Stimulated activated CD8-positive, alpha-beta memory T cell treated with anti-CD3 and anti-CD28 coated beads, Interleukin-15, amount 100 ng/mL, for 48 hours (primary cell): ENCODE measurements at regions not wholly inside any gene's neighbourhood (a gene's known extent, or its start where the extent isn't known, plus 50 kb on each side); places are given as distances from the start of the nearest gene placed in this dataset.
"Not testable (repeated sequence)": the region's sequence is repeated elsewhere in the genome, so short reads cannot be mapped to it uniquely, and the experiment has no call there.

Source experiments
- DNase-seq, 2 donors: peaks; one replicate each; pipeline ENCODE4 v3.0.0-alpha.2; 2020; ENCODE audit warnings: low read depth in 2 of 2

DNA sequence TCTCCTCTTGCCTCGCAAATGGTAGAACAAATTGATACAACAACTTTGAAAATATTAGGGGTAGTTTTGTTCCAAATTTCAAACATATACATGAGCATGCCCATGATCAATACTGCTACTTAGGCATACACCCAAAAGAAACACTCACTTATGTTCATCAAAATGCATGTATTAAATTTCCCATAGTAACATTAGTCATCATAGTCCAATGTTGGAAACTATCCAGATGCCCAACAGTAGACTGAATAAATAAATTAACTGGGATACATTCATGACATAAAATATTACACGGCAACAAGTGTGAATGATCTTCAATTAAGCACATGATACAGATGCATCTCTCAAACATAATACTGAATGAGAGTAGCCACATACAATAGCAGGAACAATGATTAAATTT lies 391.6 kb downstream of the CDH11 start:
- DNase-seq = no peak

DNA sequence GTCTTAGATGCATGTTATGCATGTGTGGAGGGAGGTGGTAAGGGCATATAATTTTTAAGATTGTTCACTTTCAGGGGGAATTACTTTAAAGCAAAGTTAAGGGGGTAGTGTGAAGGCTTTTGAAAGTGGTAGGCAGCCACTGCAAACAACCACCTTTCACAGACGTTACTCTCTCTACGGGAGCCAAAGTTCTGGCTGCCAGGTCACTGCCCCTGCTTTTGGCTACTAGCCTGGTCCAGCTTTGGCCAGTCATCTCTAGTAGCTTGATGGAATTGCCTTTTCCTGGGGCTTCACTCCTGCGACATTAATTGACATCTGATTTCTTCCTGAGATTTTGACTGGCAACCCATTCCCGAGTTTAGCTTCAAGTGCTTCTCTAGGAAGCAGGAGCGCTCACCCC lies 397.5 kb downstream of the CDH11 start:
- no peak for DNase-seq

DNA sequence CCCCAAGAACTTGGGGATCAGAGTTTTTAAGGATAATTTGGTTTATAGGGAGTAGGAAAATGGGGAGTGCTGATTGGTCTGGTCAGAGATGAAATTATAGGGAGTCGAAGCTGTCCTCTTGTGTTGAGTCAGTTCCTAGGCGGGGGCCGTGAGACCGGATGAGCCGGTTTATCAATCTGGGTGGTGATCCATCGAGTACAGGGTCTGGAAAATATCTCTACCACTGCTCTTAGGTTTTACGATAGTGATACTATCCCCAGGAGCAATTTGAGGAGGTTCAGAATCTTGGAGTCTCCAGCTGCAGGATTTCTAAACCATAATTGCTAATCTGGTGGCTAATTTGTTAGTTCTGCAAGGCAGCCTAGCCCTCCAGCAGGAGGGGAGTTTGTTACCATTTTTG lies 403.4 kb downstream of the CDH11 start:
- DNase-seq = no peak

DNA sequence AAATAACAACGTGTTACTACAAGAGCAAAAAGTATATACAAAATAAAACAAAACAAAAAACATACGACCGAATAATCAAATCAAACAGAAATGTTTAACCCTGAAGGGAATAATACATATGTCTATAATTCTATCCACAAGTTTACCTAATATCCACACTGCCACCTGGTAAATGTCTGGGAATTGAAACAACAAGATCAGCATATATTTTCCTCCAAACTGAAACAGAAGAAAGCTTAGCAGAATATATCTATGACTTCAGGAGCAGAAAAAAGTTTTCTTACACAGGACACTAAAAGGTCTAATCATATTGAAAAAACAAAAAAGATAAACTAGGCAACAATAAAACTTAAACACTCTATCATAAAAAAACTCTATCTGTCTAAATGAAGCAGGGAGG lies 404.0 kb downstream of the CDH11 start:
- no peak for DNase-seq

DNA sequence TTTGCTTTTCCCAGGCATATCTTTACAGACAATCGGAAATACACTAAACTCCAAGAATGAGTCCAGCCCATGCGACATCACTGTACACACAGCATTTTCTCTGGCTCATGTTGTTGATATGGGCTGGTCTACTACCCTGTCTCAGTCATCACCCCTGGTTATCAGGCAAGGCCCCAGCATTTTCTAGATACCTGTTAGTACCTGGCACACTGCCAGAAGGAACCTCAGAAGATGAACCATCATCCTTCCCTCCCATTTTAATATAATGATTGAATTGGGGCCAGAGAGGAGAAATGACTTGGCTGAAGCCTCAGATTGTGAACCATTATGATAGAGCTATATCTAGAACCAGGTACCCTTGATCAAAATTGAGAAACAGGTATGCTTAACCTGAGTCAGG lies 406.2 kb downstream of the CDH11 start:
- DNase-seq = no peak

DNA sequence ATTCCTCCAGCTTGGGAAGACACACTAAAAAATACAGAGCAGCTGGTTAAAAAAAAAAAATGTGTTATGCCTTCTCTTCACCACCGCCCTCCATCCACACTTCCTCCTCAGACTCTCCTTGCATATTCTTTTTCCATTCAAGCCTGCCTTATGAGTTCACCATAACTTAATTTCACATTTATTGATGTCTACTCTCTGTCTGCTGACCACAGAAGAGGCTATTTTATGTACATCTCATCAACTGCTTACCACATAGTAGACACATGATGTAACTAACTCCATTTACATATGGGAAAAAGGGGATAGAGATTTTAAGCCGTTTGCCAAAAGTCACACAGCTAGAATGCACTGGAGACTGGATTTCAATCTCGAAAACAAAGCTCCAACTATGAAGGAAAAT lies 409.8 kb downstream of the CDH11 start:
- no peak for DNase-seq

DNA sequence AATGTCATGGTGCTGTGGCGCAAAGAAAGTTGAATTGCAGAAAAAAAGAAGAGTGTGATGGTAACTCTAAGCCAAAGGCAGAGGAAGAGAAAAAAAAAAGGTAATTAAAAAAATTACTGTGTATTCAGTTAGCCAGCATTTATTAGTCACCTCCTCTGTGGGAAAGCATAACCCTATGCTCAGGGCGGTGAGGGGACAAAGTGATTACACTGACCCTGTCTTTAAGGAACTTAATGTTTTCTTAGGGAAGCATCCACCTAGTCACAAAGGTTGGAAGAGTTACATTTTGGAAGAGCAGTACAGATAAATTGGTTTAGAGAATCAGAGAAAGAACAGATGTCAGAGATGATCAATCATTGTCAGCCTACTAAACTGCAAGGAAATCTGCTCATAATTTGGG lies 410.3 kb downstream of the CDH11 start:
- DNase-seq = no peak

DNA sequence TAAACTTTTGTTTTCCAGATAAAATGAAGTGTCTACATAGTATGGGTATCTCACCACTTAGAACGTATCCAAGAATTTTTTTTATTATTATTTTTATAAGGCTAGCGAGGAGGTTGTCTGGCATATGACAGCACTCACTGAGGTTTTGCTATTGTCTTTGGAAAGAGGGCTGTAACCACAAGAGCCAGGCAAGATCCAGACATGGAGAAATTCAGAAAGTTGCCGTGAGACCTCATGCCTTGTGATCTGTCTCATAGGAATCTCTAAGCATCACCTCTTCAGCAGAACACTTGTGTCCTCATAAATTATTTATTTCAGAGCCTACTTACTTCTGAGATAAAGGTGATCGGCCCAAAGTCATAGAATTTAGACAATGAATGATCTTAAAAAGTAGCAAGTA lies 410.8 kb downstream of the CDH11 start:
- DNase-seq = no peak

DNA sequence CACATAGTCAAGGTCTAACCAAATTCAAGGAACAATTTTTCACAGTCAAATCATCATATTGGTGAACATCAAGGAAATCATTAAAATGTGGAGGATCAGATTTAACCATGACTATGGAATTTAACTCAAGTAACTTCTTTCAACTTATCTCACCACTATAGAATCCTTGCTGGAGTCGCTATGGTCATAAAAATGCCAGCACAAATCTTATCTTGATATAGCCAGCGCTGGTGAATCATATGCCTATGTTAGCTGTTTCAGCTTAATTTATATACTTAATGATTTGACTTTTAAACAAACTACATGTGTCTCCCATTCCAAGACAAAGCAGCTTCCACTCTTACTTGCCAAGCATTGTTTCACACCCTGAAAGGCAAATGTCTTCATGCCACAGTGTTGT lies 416.4 kb downstream of the CDH11 start:
- no peak for DNase-seq

DNA sequence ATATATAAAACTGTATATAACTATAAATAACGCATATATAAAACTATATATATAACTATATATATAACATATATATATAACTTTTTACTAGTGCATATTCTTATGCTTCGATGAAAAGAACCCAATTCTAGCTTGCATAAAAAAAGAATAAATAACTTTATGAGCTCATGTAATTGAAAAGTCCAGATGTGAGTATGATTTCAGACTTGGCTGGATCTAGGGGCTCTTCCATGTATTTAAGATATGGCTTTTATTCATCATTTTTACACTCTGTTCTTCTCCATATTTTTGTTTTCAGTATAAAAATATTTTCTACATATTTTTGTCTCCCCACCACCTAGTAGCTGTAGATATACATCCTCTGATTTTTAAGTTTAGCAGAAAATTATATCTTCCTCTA lies 417.5 kb downstream of the CDH11 start:
- no peak for DNase-seq

DNA sequence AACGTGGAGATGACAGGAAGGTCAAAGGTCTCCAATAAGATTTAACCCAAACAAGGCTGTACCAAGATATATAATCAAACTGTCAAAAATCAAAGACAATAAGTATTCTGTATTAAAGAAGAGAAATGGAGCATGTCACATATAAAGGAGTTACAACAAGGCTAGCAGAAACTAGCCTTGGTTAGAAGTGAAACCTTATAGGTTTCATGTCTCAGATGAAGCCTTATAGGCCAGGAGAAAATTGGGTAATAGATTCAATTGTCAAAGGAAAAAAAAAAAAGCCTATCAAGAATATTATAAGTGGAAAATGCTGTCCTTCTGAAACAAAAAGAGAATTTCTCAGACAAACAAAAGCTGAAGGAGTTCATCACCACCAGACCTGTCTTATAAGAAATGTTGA lies 419.4 kb downstream of the CDH11 start:
- no peak for DNase-seq

DNA sequence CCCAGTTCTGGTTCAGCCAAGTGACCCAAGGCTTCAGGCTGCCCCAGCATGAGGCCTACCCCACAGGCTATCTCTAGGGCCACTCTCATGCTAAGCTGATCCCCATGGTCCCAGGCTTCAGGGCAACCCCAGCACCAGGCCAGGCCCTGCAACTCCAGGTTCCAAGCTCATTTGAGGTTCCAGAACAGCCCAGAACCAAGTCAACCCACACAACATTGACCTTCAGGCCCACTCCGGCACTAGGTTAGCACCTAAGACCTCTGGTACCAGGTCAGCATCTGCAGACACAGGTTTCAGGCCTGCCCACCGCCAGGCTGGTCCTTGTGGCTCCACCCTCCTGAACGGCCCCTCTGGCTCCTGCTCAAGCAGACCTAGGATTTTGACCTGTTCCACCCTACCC lies 421.2 kb downstream of the CDH11 start:
- DNase-seq = no peak

DNA sequence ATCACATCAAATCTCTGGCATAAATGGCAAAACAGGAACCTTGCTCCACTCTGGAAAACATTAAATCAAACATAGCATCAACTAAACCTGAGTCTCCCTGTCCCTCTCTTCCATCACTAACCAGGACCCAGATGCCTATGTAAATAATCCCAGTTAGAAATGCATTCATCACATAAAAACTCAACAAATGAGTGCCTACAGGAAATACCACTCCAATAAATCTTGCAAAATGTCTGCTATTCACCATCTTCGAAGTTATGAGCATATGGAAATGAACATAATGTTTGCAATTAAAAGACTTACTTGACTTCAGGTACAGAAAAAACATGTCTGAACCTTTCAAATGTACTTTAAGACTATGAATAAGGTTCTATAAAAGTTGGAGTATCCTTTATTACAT lies 425.0 kb downstream of the CDH11 start:
- no peak for DNase-seq

DNA sequence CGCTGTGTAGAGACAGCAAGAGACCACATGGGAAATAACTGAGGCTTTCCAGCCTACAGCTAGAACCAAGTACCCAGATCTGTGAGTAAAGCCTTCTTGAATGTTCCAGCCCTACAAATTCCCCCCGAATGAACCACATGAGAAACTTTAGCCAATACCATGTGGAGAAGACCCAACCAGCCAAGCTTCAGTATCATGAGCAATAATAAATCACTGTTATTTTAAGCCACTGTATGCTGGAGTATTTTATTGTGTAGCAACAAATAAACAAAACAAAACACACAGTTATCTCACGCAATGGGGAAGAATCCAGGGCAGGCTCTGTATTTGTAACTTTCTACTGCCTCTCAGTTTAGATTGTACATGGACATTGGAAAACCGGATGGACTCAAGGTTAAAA lies 426.2 kb downstream of the CDH11 start:
- DNase-seq = no peak

DNA sequence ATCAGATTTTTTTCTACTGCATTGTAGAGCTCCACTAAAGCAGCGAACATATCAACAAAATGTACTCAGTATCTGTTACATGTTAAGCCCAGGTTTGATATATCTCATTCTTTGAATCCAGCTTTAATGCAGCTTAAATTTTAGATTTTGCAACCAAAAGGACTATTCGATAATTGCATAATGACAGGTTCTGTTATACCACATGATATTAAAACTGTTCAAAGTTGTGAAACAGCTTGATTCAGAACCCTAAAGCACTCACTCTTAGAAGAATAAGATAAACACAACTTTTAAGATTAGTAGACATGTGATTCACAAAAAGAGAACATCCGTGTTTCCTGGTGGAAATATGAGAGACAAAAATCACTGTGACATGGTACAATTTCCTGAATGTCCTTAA lies 427.9 kb downstream of the CDH11 start:
- no peak for DNase-seq

DNA sequence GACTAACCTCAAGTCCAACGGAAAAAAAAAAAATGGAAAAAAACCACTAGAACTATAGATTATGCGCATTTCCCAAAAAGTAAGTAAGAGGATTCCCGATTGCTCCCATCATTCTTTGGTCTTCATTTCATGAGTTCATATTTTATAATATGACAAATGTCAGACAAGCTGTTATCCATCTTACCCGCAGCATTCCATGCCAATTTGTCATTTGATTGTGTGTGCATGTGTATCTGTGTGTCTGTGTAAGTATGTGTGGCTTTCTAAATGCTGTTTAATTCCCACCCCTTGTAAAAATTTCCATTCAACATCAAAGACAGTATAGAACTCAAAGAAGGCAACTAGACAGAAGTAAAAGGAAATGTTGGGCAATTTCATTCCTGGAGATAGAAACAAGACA lies 434.1 kb downstream of the CDH11 start:
- no peak for DNase-seq

DNA sequence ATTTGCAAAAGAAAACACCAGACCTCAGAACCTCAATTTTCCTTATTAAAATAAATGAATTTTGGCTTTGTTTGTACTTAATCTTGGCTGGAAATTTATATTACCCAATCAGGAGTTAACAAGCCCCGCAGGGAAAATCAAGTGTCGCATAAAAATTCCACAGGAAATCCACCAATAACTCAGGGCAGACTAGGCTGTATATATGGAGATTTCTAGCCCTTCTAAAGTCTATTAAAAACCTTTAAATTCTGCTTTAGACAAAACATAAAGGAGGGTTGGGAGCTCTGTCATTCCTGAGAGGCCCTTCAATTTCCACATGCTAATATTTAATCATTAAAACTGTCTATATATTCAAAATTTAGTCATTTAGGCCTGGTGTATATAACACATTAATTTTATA lies 434.7 kb downstream of the CDH11 start:
- DNase-seq = no peak

DNA sequence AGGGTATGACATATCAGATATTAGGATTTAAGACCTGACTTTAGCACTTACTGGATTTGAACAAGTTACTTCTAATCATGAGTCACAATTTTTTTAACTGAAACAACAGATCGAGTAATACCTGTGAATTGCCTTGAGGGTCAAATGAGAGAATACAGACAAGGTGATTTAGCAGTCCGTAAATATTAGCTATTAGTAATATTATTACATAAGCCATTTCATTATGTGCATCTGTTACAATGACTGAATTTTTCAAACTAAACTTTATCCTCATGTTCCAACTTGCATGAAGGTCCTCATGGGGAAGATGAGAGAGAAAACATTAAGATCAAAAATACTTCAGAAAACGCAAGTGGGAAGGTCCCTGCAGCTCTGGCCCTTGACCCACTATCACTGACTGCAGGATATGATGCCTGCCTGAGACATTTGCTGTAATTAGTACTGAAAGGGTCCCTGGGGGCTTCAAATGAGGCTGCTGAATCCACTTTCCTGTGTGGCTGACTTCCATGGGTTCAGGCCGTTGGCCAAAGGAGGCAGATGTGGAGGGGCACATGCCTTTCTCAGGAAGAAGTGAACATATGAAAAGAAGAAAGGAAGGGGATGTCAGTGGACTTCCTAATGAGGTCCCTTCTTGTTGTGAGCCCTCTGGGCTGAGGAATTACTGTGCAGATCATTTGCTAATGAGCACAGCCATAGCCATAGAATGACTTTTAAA lies 441.7 kb downstream of the CDH11 start:
- DNase-seq = no peak

DNA sequence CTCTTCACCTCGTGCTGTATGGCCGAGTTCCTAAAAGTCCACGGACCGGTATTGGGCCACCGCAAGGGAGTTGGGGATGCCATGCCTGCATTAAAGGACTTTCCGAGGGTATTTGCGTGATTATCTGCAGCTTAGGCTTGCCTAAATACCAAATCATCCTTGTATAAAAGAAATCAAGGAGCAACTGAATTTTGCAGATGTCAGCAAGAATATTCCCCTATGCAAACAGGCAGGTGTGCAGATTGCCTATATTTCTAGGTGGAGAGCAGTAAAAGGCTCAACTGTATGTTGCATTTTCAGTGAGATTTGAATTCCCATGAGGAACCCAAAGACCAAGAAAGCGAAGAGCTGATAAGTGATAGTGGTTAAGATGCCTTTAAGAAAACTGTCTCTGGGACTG lies 452.3 kb downstream of the CDH11 start:
- DNase-seq = no peak

DNA sequence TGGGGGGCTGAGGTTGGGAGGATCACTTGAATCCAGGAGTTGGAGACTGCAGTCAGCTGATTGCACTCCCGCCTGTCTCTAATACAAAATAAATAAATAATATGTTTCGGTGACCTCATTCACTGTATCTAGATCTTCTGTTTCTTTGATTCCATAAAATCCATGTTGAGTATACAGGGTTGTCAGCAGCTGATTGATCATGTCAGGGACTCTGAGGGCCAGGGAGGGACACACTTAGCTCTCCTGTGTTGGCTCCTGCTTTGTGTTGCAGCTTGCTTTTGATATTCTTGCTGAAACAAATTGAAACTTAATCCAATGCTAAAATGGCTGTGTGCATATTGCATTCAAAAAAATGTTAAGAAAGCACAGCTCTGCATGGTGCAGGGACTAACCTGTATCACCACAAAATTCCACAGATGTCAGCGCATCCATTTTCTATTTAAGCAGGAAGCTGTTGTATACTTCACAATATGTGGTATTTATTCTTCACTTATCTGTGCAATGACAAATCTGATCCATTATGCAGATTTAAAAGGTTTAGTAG lies 454.5 kb downstream of the CDH11 start:
- no peak for DNase-seq

DNA sequence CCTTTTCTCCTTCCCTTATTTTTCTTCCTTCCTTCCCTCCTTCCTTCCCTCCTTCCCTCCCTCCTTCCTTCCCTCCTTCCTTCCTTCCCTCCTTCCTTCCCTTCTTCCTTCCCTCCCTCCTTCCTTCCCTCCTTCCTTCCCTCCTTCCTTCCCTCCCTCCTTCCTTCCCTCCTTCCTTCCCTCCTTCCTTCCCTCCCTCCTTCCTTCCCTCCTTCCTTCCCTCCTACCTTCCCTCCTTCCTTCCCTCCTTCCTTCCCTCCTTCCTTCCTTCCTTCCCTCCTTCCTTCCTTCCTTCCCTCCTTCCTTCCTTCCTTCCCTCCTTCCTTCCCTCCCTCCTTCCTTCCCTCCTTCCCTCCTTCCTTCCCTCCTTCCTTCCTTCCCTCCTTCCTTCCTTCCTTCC lies 459.6 kb downstream of the CDH11 start:
- DNase-seq = not testable (repeated sequence)

DNA sequence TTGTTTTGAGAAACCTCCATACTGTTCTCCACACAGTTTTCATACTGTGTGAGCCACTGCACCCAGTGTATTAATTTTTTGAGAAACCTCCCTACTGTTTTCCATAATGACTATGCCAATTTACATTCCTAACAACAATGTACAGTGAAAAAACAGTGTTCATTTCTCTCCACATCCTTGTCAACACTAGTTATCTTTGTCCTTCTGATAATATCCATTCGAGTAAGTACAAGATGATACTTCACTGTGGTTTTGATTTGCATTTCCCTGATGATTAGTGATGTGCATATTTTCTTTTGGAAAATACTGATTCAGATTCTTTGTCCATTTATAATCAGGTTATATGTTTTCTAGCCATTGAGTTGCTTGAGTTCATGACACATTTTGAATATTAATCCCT lies 462.0 kb downstream of the CDH11 start:
- DNase-seq = no peak

DNA sequence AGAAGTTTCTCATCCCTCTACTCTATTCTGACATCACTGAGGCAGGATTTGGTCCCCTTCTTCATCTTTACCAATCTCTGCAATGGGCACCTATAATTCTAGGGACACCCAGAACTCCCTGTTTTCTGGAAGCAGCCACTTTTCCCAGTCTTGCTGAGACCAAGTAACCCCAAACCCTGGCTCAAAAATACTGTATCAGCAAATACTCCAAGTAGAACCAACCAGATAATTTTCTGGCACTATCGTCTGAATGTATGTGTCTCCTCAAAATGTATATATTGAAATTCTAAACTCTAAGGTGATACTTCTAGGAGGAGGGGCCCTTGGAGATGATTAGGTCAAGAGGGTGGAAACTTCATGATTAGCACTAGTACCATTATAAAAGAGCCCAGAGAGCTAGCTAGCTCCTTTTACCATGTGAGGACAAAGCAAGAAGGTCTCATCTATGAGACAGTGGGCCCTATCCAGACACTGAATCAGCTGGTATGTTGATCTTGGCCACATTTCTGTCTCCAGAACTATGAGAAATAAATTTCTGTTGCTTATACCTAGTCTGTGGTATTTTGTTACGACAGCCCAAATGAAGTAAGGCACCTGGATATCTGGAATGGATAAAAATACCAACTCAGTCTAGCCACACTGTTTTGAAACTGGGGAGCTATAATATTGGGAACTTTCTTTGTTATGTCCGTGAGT lies 464.4 kb downstream of the CDH11 start:
- DNase-seq = no peak

DNA sequence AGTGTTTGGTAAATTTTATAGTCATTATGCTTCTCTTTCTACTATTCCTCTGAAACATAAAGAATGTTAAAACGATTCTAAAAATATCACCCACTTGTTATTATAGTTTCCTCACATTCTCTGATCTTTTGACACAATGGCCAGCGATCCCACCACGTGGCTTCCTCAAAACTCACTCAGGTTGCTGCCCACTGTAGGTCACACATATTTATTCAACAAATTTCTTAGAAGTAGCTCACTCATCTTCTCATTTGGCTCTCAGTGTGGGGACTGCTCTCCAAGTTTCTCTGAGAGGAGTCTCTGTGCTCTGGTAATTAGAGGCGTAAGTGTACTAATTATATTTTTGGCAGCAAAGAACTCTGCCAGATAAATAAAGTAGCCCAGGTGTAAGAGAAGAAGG lies 465.4 kb downstream of the CDH11 start:
- no peak for DNase-seq
